ENCODE measurements at regions not wholly inside any gene's neighbourhood (a gene's known extent, or its start where the extent isn't known, plus 50 kb on each side); places are given as distances from the start of the nearest gene placed in this dataset.

DNA sequence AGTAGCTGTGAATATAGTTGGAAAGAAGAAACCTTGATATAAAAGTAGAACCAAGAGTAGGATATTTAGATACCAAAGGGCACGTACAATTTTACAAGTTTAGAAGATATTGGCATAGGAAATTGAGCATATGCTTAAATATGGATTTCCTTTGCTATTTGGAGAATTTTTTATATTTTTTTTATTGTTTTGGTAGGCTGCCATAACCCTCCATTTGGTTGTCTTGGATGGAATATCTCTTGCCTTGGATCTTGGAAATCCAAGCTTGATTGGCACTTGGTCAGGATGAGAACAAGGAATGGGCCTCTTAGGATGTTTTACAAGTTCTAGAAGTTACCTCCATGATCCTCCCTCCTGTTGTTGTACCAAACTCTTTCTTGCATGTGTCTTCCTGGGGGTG is 297.1 kb downstream of the PRL start:
- POLR2A ChIA-PET, result no interaction called here

GRCh38 chr6:22001396-22002027 is 295.3 kb downstream of the PRL start:
- Histone ChIP-seq H3K4me1 (ENCODE audit: control insufficient read depth in 2 of 2, insufficient read depth in 2 of 2, low read length in 2 of 2) (no peaks in the 10 kb centered on the region), H3K36me3 (replicated peaks in 1 of 2; ENCODE audit: control extremely low read depth in 1 of 2, control insufficient read depth in 1 of 2, extremely low read depth in 1 of 2, insufficient read depth in 2 of 2, low read length in 1 of 2) (no peaks in the 10 kb centered on the region), H3K27me3 (replicated peaks in 1 of 4; ENCODE audit: control extremely low read depth in 1 of 4, control insufficient read depth in 3 of 4, insufficient read depth in 4 of 4, low read length in 3 of 4) (no peaks in the 10 kb centered on the region), H3K79me2 (ENCODE audit: control insufficient read depth, insufficient read depth, low read length) (no peaks in the 10 kb centered on the region), H3K9ac (ENCODE audit: low read length) (no peak overlapping the region), H4K20me1 (ENCODE audit: control insufficient read depth, insufficient read depth, low read length, poor library complexity, severe bottlenecking) (no peaks in the 10 kb centered on the region), H3K4me2 (replicated peaks; ENCODE audit: low read depth, low read length, poor library complexity, severe bottlenecking) (no peak overlapping the region), H2AFZ (ENCODE audit: insufficient read depth, low read depth, low read length, poor library complexity, severe bottlenecking) (no peak overlapping the region), H3K27ac (ENCODE audit: low read length in 2 of 2) (no peak overlapping the region), H3K4me3 (ENCODE audit: control extremely low read depth in 1 of 5, extremely low read depth in 1 of 5, insufficient read depth in 1 of 5, low read depth in 2 of 5, low read length in 4 of 5) (no peak overlapping the region), H3K9me3 (ENCODE audit: control extremely low read depth in 1 of 3, control insufficient read depth in 2 of 3, insufficient read depth in 1 of 3, low read length in 2 of 3) (no peaks in the 10 kb centered on the region)
- TF ChIP-seq, protein P1, sequence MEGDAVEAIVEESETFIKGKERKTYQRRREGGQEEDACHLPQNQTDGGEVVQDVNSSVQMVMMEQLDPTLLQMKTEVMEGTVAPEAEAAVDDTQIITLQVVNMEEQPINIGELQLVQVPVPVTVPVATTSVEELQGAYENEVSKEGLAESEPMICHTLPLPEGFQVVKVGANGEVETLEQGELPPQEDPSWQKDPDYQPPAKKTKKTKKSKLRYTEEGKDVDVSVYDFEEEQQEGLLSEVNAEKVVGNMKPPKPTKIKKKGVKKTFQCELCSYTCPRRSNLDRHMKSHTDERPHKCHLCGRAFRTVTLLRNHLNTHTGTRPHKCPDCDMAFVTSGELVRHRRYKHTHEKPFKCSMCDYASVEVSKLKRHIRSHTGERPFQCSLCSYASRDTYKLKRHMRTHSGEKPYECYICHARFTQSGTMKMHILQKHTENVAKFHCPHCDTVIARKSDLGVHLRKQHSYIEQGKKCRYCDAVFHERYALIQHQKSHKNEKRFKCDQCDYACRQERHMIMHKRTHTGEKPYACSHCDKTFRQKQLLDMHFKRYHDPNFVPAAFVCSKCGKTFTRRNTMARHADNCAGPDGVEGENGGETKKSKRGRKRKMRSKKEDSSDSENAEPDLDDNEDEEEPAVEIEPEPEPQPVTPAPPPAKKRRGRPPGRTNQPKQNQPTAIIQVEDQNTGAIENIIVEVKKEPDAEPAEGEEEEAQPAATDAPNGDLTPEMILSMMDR (IDR thresholded peaks at IDR 0.05), result no peak
- POLR2A ChIA-PET, result no interaction called here
- H3K9me3 Mint-ChIP-seq (ENCODE audit: insufficient read depth), result no peaks in the 10 kb centered on the region
- no CpG with 5 or more reads among the region's 2 CpGs for WGBS (ENCODE audit: insufficient coverage)
- intact Hi-C loops (cut with micrococcal nuclease), result no loop called here
- no peak overlapping the region for H3K4me3 Mint-ChIP-seq
- H3K27ac Mint-ChIP-seq, result no peak overlapping the region
- no peaks in the 10 kb centered on the region for H3K4me1 Mint-ChIP-seq
- DNase-seq (no peak), ATAC-seq (ENCODE audit: low read depth) (no peak)
- CTCF ChIA-PET, result no interaction called here
- H3K27me3 Mint-ChIP-seq, result no peaks in the 10 kb centered on the region

More for the DNA sequence above, 297.1 kb downstream of the PRL start:
- Mint-ChIP-seq H3K27me3 (no peaks in the 10 kb centered on the region), H3K4me1 (no peaks in the 10 kb centered on the region), H3K27ac (no peak overlapping the region), H3K9me3 (ENCODE audit: insufficient read depth) (no peaks in the 10 kb centered on the region), H3K4me3 (no peak overlapping the region)
- Histone ChIP-seq H3K79me2 (ENCODE audit: control insufficient read depth, insufficient read depth, low read length) (no peaks in the 10 kb centered on the region), H2AFZ (ENCODE audit: insufficient read depth, low read depth, low read length, poor library complexity, severe bottlenecking) (no peak overlapping the region), H3K27me3 (replicated peaks in 1 of 4; ENCODE audit: control extremely low read depth in 1 of 4, control insufficient read depth in 3 of 4, insufficient read depth in 4 of 4, low read length in 3 of 4) (no peaks in the 10 kb centered on the region), H3K36me3 (replicated peaks in 1 of 2; ENCODE audit: control extremely low read depth in 1 of 2, control insufficient read depth in 1 of 2, extremely low read depth in 1 of 2, insufficient read depth in 2 of 2, low read length in 1 of 2) (no peaks in the 10 kb centered on the region), H3K4me2 (replicated peaks; ENCODE audit: low read depth, low read length, poor library complexity, severe bottlenecking) (no peak overlapping the region), H3K9me3 (ENCODE audit: control extremely low read depth in 1 of 3, control insufficient read depth in 2 of 3, insufficient read depth in 1 of 3, low read length in 2 of 3) (no peaks in the 10 kb centered on the region), H4K20me1 (ENCODE audit: control insufficient read depth, insufficient read depth, low read length, poor library complexity, severe bottlenecking) (no peaks in the 10 kb centered on the region), H3K27ac (ENCODE audit: low read length in 2 of 2) (no peak overlapping the region), H3K4me3 (ENCODE audit: control extremely low read depth in 1 of 5, extremely low read depth in 1 of 5, insufficient read depth in 1 of 5, low read depth in 2 of 5, low read length in 4 of 5) (no peak overlapping the region), H3K9ac (ENCODE audit: low read length) (no peak overlapping the region), H3K4me1 (ENCODE audit: control insufficient read depth in 2 of 2, insufficient read depth in 2 of 2, low read length in 2 of 2) (no peaks in the 10 kb centered on the region)
- CTCF ChIA-PET, result no interaction called here
- TF ChIP-seq, protein P1 (IDR thresholded peaks at IDR 0.05), result no peak
- no peak for TF ChIP-seq EZH2 (IDR thresholded peaks at IDR 0.05; ENCODE audit: borderline replicate concordance, insufficient read depth, low read depth, low read length, poor library complexity, severe bottlenecking)
- intact Hi-C loops (cut with micrococcal nuclease), result no loop called here
- no peak for DNase-seq
- WGBS (ENCODE audit: insufficient coverage), result 29% methylated on average over 1 of the region's 1 CpG
- no peak for ATAC-seq (ENCODE audit: low read depth)

All from B cell (primary cell).